ENCODE measurements at regions not wholly inside any gene's neighbourhood (a gene's known extent, or its start where the extent isn't known, plus 50 kb on each side); places are given as distances from the start of the nearest gene placed in this dataset.

DNA sequence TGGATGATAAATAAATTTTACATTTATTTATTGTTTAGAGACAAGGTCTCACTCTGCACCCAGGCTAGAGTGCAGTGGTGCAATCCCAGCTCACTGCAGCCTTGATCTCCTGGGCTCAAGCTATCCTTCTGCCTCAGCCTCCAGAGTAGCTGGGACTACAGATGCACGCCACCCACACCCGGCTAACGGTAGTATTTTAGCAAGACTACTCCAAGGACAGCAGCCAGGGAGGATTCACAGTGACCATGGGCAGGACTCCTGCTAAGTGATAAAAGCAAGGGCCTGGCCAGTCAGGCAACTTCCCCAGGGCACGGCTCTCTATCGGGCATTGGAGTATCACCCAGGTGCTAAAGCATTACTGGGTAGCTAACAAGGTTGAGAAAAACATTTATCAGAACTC, 55.4 kb downstream of the ARL6IP4 start:
- TF ChIP-seq TAF1 (IDR thresholded peaks at IDR 0.05; ENCODE audit: low read depth) (no peak), EZH2 (IDR thresholded peaks at IDR 0.05; ENCODE audit: borderline replicate concordance, insufficient read depth, low read length, poor library complexity, severe bottlenecking) (no peak), POLR2AphosphoS5 (IDR thresholded peaks at IDR 0.05) (no peak), MXI1 (conservative IDR thresholded peaks at IDR 0.05; ENCODE audit: poor library complexity, severe bottlenecking) (no peak), SMC3 (conservative IDR thresholded peaks at IDR 0.05; ENCODE audit: poor library complexity) (no peak), RAD21 (conservative IDR thresholded peaks at IDR 0.05) (no peak), EP300 (conservative IDR thresholded peaks at IDR 0.05; ENCODE audit: poor library complexity, severe bottlenecking) (no peak)
- TF ChIP-seq, protein P1, sequence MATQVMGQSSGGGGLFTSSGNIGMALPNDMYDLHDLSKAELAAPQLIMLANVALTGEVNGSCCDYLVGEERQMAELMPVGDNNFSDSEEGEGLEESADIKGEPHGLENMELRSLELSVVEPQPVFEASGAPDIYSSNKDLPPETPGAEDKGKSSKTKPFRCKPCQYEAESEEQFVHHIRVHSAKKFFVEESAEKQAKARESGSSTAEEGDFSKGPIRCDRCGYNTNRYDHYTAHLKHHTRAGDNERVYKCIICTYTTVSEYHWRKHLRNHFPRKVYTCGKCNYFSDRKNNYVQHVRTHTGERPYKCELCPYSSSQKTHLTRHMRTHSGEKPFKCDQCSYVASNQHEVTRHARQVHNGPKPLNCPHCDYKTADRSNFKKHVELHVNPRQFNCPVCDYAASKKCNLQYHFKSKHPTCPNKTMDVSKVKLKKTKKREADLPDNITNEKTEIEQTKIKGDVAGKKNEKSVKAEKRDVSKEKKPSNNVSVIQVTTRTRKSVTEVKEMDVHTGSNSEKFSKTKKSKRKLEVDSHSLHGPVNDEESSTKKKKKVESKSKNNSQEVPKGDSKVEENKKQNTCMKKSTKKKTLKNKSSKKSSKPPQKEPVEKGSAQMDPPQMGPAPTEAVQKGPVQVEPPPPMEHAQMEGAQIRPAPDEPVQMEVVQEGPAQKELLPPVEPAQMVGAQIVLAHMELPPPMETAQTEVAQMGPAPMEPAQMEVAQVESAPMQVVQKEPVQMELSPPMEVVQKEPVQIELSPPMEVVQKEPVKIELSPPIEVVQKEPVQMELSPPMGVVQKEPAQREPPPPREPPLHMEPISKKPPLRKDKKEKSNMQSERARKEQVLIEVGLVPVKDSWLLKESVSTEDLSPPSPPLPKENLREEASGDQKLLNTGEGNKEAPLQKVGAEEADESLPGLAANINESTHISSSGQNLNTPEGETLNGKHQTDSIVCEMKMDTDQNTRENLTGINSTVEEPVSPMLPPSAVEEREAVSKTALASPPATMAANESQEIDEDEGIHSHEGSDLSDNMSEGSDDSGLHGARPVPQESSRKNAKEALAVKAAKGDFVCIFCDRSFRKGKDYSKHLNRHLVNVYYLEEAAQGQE (IDR thresholded peaks at IDR 0.05; ENCODE audit: borderline replicate concordance) = no peak
- TF ChIP-seq, protein P2, sequence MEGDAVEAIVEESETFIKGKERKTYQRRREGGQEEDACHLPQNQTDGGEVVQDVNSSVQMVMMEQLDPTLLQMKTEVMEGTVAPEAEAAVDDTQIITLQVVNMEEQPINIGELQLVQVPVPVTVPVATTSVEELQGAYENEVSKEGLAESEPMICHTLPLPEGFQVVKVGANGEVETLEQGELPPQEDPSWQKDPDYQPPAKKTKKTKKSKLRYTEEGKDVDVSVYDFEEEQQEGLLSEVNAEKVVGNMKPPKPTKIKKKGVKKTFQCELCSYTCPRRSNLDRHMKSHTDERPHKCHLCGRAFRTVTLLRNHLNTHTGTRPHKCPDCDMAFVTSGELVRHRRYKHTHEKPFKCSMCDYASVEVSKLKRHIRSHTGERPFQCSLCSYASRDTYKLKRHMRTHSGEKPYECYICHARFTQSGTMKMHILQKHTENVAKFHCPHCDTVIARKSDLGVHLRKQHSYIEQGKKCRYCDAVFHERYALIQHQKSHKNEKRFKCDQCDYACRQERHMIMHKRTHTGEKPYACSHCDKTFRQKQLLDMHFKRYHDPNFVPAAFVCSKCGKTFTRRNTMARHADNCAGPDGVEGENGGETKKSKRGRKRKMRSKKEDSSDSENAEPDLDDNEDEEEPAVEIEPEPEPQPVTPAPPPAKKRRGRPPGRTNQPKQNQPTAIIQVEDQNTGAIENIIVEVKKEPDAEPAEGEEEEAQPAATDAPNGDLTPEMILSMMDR (IDR thresholded peaks at IDR 0.05; ENCODE audit: poor library complexity, severe bottlenecking) = no peak
- Histone ChIP-seq H3K9me3 (ENCODE audit: low read length) (no peaks in the 10 kb centered on the region), H3K27me3 (ENCODE audit: insufficient read depth, low read depth, low read length) (no peaks in the 10 kb centered on the region), H3K4me2 (ENCODE audit: low read length) (no peak overlapping the region), H4K20me1 (ENCODE audit: insufficient read depth) (no peaks in the 10 kb centered on the region), H3K9me2 (ENCODE audit: insufficient read depth, low read length) (no peaks in the 10 kb centered on the region), H3K27ac (ENCODE audit: low read length) (no peak overlapping the region), H3K36me3 (ENCODE audit: insufficient read depth, low read length) (no peaks in the 10 kb centered on the region), H3K79me2 (replicated peaks; ENCODE audit: insufficient read depth, low read length) (no peaks in the 10 kb centered on the region), H3F3A (ENCODE audit: insufficient read depth, low read length, poor library complexity, severe bottlenecking) (no peaks in the 10 kb centered on the region), H3K4me3 (ENCODE audit: low read length) (no peak overlapping the region), H2AFZ (ENCODE audit: low read depth, low read length) (no peak overlapping the region), H3K9ac (ENCODE audit: low read length) (no peak overlapping the region)

DNA sequence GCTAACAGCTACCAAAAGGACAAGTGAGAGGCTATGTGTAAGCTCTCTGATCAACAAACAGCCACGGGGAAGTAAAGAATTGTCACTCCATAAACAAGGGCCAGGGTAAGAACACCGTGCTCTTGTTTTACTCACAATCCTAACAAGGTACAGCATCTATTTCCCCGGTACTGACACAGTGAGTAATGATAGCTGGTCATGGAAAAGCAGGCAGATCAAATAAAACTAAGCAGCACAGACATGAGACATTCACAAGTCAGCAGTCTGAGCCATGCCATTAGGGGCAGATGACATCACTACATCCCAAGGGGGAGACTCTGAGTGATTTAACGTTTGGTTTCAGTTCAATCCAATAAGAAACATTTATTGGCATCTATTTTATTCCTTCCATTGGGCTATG, 54.4 kb downstream of the ARL6IP4 start:
- Histone ChIP-seq H3K4me2 (ENCODE audit: low read length) (no peak overlapping the region), H3K27me3 (ENCODE audit: insufficient read depth, low read depth, low read length) (no peaks in the 10 kb centered on the region), H4K20me1 (ENCODE audit: insufficient read depth) (no peaks in the 10 kb centered on the region), H3K36me3 (ENCODE audit: insufficient read depth, low read length) (no peaks in the 10 kb centered on the region), H3K4me3 (ENCODE audit: low read length) (no peak overlapping the region), H3K27ac (ENCODE audit: low read length) (peak overlapping the region; percentile 54), H2AFZ (ENCODE audit: low read depth, low read length) (no peak overlapping the region), H3K79me2 (replicated peaks; ENCODE audit: insufficient read depth, low read length) (no peaks in the 10 kb centered on the region), H3F3A (ENCODE audit: insufficient read depth, low read length, poor library complexity, severe bottlenecking) (no peaks in the 10 kb centered on the region), H3K9me3 (ENCODE audit: low read length) (no peaks in the 10 kb centered on the region), H3K9ac (ENCODE audit: low read length) (peak overlapping the region; percentile 48), H3K9me2 (ENCODE audit: insufficient read depth, low read length) (no peaks in the 10 kb centered on the region)
- TF ChIP-seq MXI1 (conservative IDR thresholded peaks at IDR 0.05; ENCODE audit: poor library complexity, severe bottlenecking) = no peak
- TF ChIP-seq POLR2AphosphoS5 (IDR thresholded peaks at IDR 0.05) = peak; percentile 25
- TF ChIP-seq, protein P1 (IDR thresholded peaks at IDR 0.05; ENCODE audit: borderline replicate concordance) = no peak
- no peak for TF ChIP-seq EP300 (conservative IDR thresholded peaks at IDR 0.05; ENCODE audit: poor library complexity, severe bottlenecking)
- TF ChIP-seq, protein P2 (IDR thresholded peaks at IDR 0.05; ENCODE audit: poor library complexity, severe bottlenecking) = no peak
